K562 (cell line): ENCODE measurements at regions not wholly inside any gene's neighbourhood (a gene's known extent, or its start where the extent isn't known, plus 50 kb on each side); places are given as distances from the start of the nearest gene placed in this dataset.

ENCODE experiments used
- ATAC-seq: fragments of 200-7000 bp; cut with Tn5 transposase; 3 replicates; pipeline ENCODE4 v1.9.1; 2020; ENCODE audit warnings: moderate library complexity
- BruUV-seq: library from RNA; stranded (reverse); fragments of 400-500 nt; replicated peaks from 2 replicates; lab custom pipeline; 2021; lab: Mats Ljungman, UMichigan
- CTCF ChIA-PET: fragments of 300-600 bp; formaldehyde crosslinking; extraction: SDS; loops from one replicate; lab custom pipeline; 2021; ENCODE audit warnings: low intra/inter-chr PET ratio; lab: Yijun Ruan, JAX
- POLR2A ChIA-PET: fragments of 300-600, 350-650 bp; sonication (Branson Sonifier 250); formaldehyde crosslinking; extraction: SDS; loops from one replicate; lab custom pipeline; 2021; ENCODE audit warnings: antibody characterized with exemption, inconsistent platforms; lab: Yijun Ruan, JAX
- DNase-seq, 4 experiments: peaks; one replicate each; pipeline versions ENCODE4 v3.0.0 to v3.0.0-alpha.2; 2011 to 2018; ENCODE audit warnings: low spot score in 3 of 4, mixed read lengths in 3 of 4; ENCODE audit errors: extremely low read depth in 1 of 4
- FAIRE-seq: peaks from 2 replicates; lab custom pipeline; 2011; peaks lifted over from hg19 to GRCh38; lab: Jason Lieb, UNC
- H2AFZ ChIP-seq: 2 replicates; pipeline ENCODE4 v1.6.0; 2011; ENCODE audit warnings: low read depth, low read length, control low read depth, inconsistent platforms
- H3K27ac ChIP-seq: fragments of 200-600 bp; 3 replicates; pipeline ENCODE4 v1.8.0; 2011; ENCODE audit warnings: low read depth, mild to moderate bottlenecking, control low read depth, inconsistent platforms, low read length, moderate library complexity, mixed read lengths; ENCODE audit errors: extremely low read depth
- H3K27me3 ChIP-seq, 2 experiments: fragments of 300-600 bp in 1 of 2; 2 replicates in 1 of 2; 3 replicates in 1 of 2; pipeline versions ENCODE4 v1.6.0 to v1.8.0; 2011; ENCODE audit warnings: inconsistent platforms in 2 of 2, low read length in 2 of 2, mild to moderate bottlenecking in 1 of 2, mixed read lengths in 1 of 2, moderate library complexity in 1 of 2; ENCODE audit not compliant: control insufficient read depth in 2 of 2, insufficient read depth in 2 of 2
- H3K36me3 ChIP-seq: fragments of 300-600 bp; 3 replicates; pipeline ENCODE4 v1.8.0; 2011; ENCODE audit warnings: mild to moderate bottlenecking, low read length, inconsistent platforms; ENCODE audit not compliant: control insufficient read depth, insufficient read depth
- H3K4me1 ChIP-seq, 2 experiments: fragments of 200-600 bp in 1 of 2; replicated peaks in 1 of 2; 2 replicates in 1 of 2; 3 replicates in 1 of 2; pipeline versions ENCODE4 v1.5.1 to v1.8.0; 2011; ENCODE audit warnings: inconsistent platforms in 2 of 2, low read length in 2 of 2, mild to moderate bottlenecking in 1 of 2, mixed read lengths in 1 of 2, moderate library complexity in 1 of 2; ENCODE audit not compliant: control insufficient read depth in 2 of 2, insufficient read depth in 2 of 2
- H3K4me2 ChIP-seq: 2 replicates; pipeline ENCODE4 v1.6.1; 2011; ENCODE audit warnings: low read length, control low read depth, inconsistent platforms, mixed read lengths; ENCODE audit not compliant: insufficient read depth
- H3K4me3 ChIP-seq: fragments of 200-600 bp; sonication (generic), shearing (Covaris generic); 2 replicates; pipeline ENCODE4 v1.5.1; 2016; ENCODE audit warnings: control low read depth, inconsistent platforms
- H3K79me2 ChIP-seq: fragments of 200-600 bp; 3 replicates; pipeline ENCODE4 v1.8.0; 2011; ENCODE audit warnings: low read length, inconsistent platforms; ENCODE audit not compliant: control insufficient read depth, insufficient read depth
- H3K9ac ChIP-seq, 2 experiments: 2 replicates each; pipeline versions ENCODE4 v1.6.0 to v1.6.1; 2011; ENCODE audit warnings: low read depth in 2 of 2, low read length in 2 of 2, control low read depth in 1 of 2, inconsistent platforms in 1 of 2, mild to moderate bottlenecking in 1 of 2, mixed read lengths in 1 of 2; ENCODE audit not compliant: insufficient read depth in 1 of 2
- H3K9me1 ChIP-seq: one replicate; pipeline ENCODE4 v1.6.0; 2011; ENCODE audit warnings: inconsistent platforms, mild to moderate bottlenecking, low read length, moderate library complexity; ENCODE audit not compliant: control insufficient read depth, insufficient read depth
- H3K9me3 ChIP-seq: replicated peaks from 2 replicates; pipeline ENCODE4 v1.5.1; 2011; ENCODE audit warnings: low read depth, low read length, inconsistent platforms; ENCODE audit not compliant: control insufficient read depth, insufficient read depth
- H4K20me1 ChIP-seq: replicated peaks from 2 replicates; pipeline ENCODE4 v1.6.1; 2011; ENCODE audit warnings: low read length, inconsistent platforms, mixed read lengths; ENCODE audit not compliant: control insufficient read depth, insufficient read depth
- CXXC5 ChIP-seq: fragments of 250-450 bp; sonication (Bioruptor Pico); IDR thresholded peaks from 2 replicates; pipeline ENCODE4 v1.8.0; 2022; ENCODE audit warnings: inconsistent platforms, mild to moderate bottlenecking, moderate library complexity
- KDM5B ChIP-seq: fragments of 200-600 bp; sonication (generic); IDR thresholded peaks from 2 replicates; pipeline ENCODE4 v1.6.1; 2012; ENCODE audit warnings: low read depth, mild to moderate bottlenecking, moderate library complexity, low read length, control low read depth, inconsistent platforms; ENCODE audit not compliant: insufficient replicate concordance
- MBD1 ChIP-seq: fragments of 250-450 bp; sonication (Bioruptor Pico); IDR thresholded peaks from 2 replicates; pipeline ENCODE4 v1.8.0; 2022; ENCODE audit warnings: inconsistent platforms
- SMAD2 ChIP-seq: fragments of 150-350 bp; IDR thresholded peaks from 2 replicates; pipeline ENCODE4 v1.6.1; 2014; ENCODE audit warnings: low read depth, mild to moderate bottlenecking, low read length
- XRCC4 ChIP-seq: IDR thresholded peaks from one replicate; pipeline ENCODE4 v1.6.1; 2011; ENCODE audit not compliant: insufficient read depth, insufficient read length; ENCODE audit errors: extremely low read depth
- ZKSCAN1 ChIP-seq: fragments of 150-350 bp; IDR thresholded peaks from 2 replicates; pipeline ENCODE4 v1.6.1; 2016; ENCODE audit warnings: low read depth, low read length
- ZNF76 ChIP-seq: fragments of 250-450 bp; sonication (Bioruptor Pico); IDR thresholded peaks from 2 replicates; pipeline ENCODE4 v1.4.0; 2020; ENCODE audit warnings: mild to moderate bottlenecking, moderate library complexity, borderline replicate concordance
- ZNF780A ChIP-seq: fragments of 250-450 bp; sonication (Bioruptor Pico); IDR thresholded peaks from 2 replicates; pipeline ENCODE4 v1.5.0; 2021; ENCODE audit warnings: mild to moderate bottlenecking
- WGBS: fragments of 100-300 bp; shearing (Covaris generic); methylation state at CpG from one replicate; pipeline ENCODE4 v1.1.6; 2016; ENCODE audit warnings: low coverage, mixed read lengths; ENCODE audit not compliant: insufficient coverage; ENCODE audit errors: missing lambda C conversion rate; 5-methylcytosine and 5-hydroxymethylcytosine counted together
- in situ Hi-C: fragments of 300-500 bp; cut with MboI; formaldehyde crosslinking; loops from 4 replicates; pipeline ENCODE4 v1.15.0; 2018; ENCODE audit warnings: inconsistent platforms, mixed read lengths
- intact Hi-C: fragments of 100-400 bp; cut with micrococcal nuclease; formaldehyde crosslinking; loops from 2 replicates; pipeline ENCODE4 v1.14.2; 2022

- Histone ChIP-seq H2AFZ (no peak overlapping the region), H4K20me1 (no peaks in the 10 kb centered on the region), H3K9me1 (no peaks in the 10 kb centered on the region), H3K36me3 (no peaks in the 10 kb centered on the region), H3K9me3 (no peaks in the 10 kb centered on the region), H3K4me1 (peaks cover 7 to 9% of the 10 kb centered on the region in 2 experiments; a peak in 4 of 5 replicates), H3K4me3 (no peak overlapping the region), H3K27ac (no peak overlapping the region), H3K9ac (no peak overlapping the region), H3K79me2 (peaks cover 25% of the 10 kb centered on the region; the same call in 2 of the 3 replicates), H3K27me3 (no peaks in the 10 kb centered on the region), H3K4me2 (no peak overlapping the region)
- ChIA-PET POLR2A (interaction anchor here (1.1 to 2.1 kb wide), 3 partner anchors 9 to 16 kb away, joined by 3 to 6 read pairs (median 4); no protein-coding TSS in a partner anchor), CTCF (no interaction called here)
- DNase-seq (no peak), ATAC-seq (no peak), FAIRE-seq (no peak)
- intact Hi-C loops, result no loop called here
- no TSS peak for BruUV-seq
- in situ Hi-C loops, result no loop called here
- TF ChIP-seq ZNF780A (CRISPR knock-in tag) (no peak), CXXC5 (CRISPR knock-in tag) (no peak), KDM5B (no peak), SMAD2 (no peak), MBD1 (no peak), XRCC4 (no peak), ZKSCAN1 (no peak), ZNF76 (CRISPR knock-in tag) (no peak)
- 69% methylated on average over 2 of the region's 2 CpGs for WGBS
Measured at GRCh38 chr12:91561958-91562325, 379.3 kb upstream of the DCN start.
